ENCODE measurements at regions not wholly inside any gene's neighbourhood (a gene's known extent, or its start where the extent isn't known, plus 50 kb on each side); places are given as distances from the start of the nearest gene placed in this dataset.

DNA sequence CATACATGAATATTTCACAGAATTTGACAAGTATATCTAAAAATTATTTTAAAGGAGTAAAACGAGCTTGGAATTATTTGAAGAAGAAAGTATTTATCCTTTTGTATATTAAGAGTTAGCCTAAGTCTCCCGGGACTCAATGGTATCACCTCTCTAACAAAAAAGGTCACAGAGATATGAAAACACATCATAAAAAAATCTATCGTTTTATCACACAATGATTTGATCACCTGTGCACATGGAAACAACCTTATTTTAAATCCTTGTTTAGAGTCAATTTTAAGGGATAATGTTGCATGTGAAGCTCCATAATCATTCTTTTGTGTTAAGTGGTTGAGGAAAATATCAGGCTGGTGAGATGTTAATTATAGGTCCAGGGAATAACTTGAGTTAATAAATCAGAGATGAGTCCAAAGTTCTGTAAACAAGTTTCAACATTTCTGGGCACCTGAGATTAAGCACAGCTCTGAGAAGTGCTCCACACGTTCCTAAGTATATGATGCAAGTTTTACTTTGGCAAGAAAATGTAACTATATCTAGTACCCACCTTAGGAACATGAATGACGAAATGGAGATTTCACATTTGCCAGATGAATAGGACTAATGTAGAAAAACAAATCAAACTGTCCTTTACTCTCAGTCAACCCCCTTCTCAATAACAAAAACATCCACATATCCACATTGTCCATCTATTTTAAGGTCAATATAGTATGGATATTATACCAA, 148.5 kb upstream of the AKR1E2 start:
- Histone ChIP-seq H3K36me3 (no peaks in the 10 kb centered on the region), H3K4me1 (peaks cover 26% of the 10 kb centered on the region), H3K27ac (peak overlapping the region; percentile 80), H3K9me3 (no peaks in the 10 kb centered on the region), H3K4me3 (no peak overlapping the region), H3K27me3 (no peaks in the 10 kb centered on the region)
- 49% methylated on average over 5 of the region's 5 CpGs for WGBS
- no peak for DNase-seq (ENCODE audit: low spot score in 2 of 2)
- no peak for TF ChIP-seq POLR2A (IDR thresholded peaks at IDR 0.05)
- TF ChIP-seq POLR2AphosphoS5 (IDR thresholded peaks at IDR 0.05), result peak in 1 of 3 donors; percentile 57
- TF ChIP-seq, protein P1, sequence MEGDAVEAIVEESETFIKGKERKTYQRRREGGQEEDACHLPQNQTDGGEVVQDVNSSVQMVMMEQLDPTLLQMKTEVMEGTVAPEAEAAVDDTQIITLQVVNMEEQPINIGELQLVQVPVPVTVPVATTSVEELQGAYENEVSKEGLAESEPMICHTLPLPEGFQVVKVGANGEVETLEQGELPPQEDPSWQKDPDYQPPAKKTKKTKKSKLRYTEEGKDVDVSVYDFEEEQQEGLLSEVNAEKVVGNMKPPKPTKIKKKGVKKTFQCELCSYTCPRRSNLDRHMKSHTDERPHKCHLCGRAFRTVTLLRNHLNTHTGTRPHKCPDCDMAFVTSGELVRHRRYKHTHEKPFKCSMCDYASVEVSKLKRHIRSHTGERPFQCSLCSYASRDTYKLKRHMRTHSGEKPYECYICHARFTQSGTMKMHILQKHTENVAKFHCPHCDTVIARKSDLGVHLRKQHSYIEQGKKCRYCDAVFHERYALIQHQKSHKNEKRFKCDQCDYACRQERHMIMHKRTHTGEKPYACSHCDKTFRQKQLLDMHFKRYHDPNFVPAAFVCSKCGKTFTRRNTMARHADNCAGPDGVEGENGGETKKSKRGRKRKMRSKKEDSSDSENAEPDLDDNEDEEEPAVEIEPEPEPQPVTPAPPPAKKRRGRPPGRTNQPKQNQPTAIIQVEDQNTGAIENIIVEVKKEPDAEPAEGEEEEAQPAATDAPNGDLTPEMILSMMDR (IDR thresholded peaks at IDR 0.05), result no peak
- no peak for TF ChIP-seq EP300 (IDR thresholded peaks at IDR 0.05)

DNA sequence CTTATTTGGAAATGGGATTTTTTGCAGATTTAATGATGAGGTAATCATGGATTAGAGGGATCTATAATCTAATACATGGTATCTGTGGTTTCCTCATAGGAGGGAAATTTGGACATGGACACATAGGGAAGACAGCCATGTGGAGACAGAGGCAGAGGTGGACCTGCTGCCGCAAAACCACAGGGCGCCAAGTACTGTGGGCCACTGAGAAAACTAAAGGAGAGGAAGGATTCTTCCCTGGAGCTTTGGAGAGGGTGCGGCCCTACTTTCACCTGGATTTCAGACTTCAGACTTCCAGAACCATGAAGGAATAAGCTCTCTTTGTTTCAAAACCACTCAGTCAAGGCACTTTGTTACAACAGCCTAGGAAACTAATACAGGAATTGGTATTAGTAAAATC, 149.4 kb upstream of the AKR1E2 start:
- H3K4me3 ChIP-seq, result no peak overlapping the region
- H3K27ac ChIP-seq, result no peak overlapping the region
- no peak for DNase-seq (ENCODE audit: low spot score in 2 of 2)
- 94% methylated on average over 3 of the region's 3 CpGs for WGBS
- H3K4me1 ChIP-seq, result peaks cover 35% of the 10 kb centered on the region
- no peaks in the 10 kb centered on the region for H3K36me3 ChIP-seq
- H3K9me3 ChIP-seq, result no peaks in the 10 kb centered on the region
- TF ChIP-seq POLR2AphosphoS5 (IDR thresholded peaks at IDR 0.05), result no peak
- TF ChIP-seq, protein P1 (IDR thresholded peaks at IDR 0.05), result no peak
- TF ChIP-seq EP300 (IDR thresholded peaks at IDR 0.05), result no peak
- no peak for TF ChIP-seq POLR2A (IDR thresholded peaks at IDR 0.05)
- no peaks in the 10 kb centered on the region for H3K27me3 ChIP-seq

DNA sequence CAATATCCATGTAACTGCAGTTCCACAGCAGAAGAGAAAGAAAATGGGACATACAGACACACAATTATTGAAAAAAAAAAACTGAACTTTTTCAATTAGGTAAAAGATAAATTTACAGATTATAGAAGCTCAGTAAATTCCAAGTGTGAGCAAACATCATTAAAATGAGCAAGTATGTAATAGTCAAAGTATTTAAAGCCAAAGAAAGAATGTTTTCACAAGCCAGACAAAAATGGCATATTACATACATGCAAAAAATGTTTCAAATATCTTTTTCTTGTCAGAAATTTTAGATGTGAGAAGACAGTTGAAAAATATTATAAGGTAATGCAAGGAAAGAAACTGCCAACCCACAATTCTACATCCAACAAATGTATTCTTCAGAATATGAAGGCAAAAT, 150.2 kb upstream of the AKR1E2 start:
- no peak for TF ChIP-seq POLR2AphosphoS5 (IDR thresholded peaks at IDR 0.05)
- TF ChIP-seq, protein P1 (IDR thresholded peaks at IDR 0.05), result no peak
- no peak for TF ChIP-seq EP300 (IDR thresholded peaks at IDR 0.05)
- Histone ChIP-seq H3K4me3 (no peak overlapping the region), H3K27ac (no peak overlapping the region), H3K9me3 (no peaks in the 10 kb centered on the region), H3K36me3 (no peaks in the 10 kb centered on the region), H3K27me3 (no peaks in the 10 kb centered on the region), H3K4me1 (peaks cover 41% of the 10 kb centered on the region)
- no peak for DNase-seq (ENCODE audit: low spot score in 2 of 2)

DNA sequence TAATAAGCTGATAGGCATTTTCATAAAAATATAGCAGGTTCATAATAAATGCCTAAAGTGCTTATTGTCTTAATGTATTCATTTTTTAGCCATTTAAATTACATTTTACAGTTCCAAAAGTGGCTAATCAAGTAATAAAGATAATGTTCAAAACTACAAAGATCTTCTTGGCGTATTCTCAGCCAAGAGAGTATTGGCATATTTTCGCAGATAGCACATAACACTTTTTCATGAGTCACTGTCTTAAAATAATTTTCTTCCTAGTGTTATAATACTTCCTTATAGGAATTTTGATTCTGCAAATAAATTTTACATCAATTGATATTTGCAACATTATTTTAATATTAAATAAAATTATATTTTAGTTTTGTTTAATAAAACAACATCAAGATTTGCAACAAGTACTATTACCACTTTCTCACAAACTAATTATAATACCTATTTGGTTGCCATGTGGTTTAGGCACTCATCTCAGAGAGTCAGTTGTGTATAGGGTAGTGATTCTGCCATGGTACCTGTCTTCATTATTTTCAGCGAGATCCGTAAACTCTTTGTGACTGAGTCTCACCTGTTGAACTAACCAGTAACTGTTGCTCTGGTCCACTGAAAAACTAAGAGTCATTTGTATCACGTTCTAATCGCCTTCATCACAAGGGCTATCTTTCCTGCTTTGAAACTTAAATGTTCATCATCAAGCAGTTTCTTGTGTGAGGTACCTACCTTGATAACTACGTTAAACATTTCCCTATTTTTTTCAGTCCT, 152.5 kb upstream of the AKR1E2 start:
- Histone ChIP-seq H3K4me3 (no peak overlapping the region), H3K27ac (no peak overlapping the region), H3K27me3 (no peaks in the 10 kb centered on the region), H3K9me3 (no peaks in the 10 kb centered on the region), H3K36me3 (no peaks in the 10 kb centered on the region), H3K4me1 (peaks cover 39% of the 10 kb centered on the region)
- no peak for DNase-seq (ENCODE audit: low spot score in 2 of 2)
- no peak for TF ChIP-seq POLR2A (IDR thresholded peaks at IDR 0.05)
- TF ChIP-seq POLR2AphosphoS5 (IDR thresholded peaks at IDR 0.05), result no peak
- TF ChIP-seq, protein P1 (IDR thresholded peaks at IDR 0.05), result no peak
- TF ChIP-seq EP300 (IDR thresholded peaks at IDR 0.05), result no peak
- 78% methylated on average over 7 of the region's 7 CpGs for WGBS

DNA sequence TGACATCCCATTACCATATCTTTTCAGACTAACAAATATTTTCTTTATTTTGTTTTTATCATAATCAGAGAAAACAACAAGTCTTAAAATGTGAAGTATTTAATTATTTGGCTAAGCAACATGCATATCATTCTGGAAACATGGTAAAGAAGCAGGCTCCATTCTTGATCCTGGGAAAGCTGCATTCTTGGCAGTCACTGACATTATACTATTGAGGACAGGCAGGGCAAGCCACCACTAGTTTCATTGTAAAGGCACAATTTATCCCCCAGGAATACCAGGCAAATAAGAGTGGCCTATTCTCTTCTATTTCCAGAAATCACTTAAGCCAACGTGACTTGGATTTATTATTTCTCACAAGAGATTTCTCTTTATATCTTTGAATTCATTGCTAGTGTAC, 153.8 kb upstream of the AKR1E2 start:
- no peaks in the 10 kb centered on the region for H3K9me3 ChIP-seq
- no peak overlapping the region for H3K4me3 ChIP-seq
- no peak for TF ChIP-seq POLR2AphosphoS5 (IDR thresholded peaks at IDR 0.05)
- TF ChIP-seq, protein P1 (IDR thresholded peaks at IDR 0.05), result no peak
- TF ChIP-seq EP300 (IDR thresholded peaks at IDR 0.05), result no peak
- no peak for TF ChIP-seq POLR2A (IDR thresholded peaks at IDR 0.05)
- no peaks in the 10 kb centered on the region for H3K27me3 ChIP-seq
- DNase-seq (ENCODE audit: low spot score in 2 of 2), result no peak
- peaks cover 28% of the 10 kb centered on the region for H3K4me1 ChIP-seq
- no peaks in the 10 kb centered on the region for H3K36me3 ChIP-seq
- WGBS, result 42% methylated on average over 1 of the region's 1 CpG
- H3K27ac ChIP-seq, result peak overlapping the region; percentile 73
